H4 (cell line): ENCODE measurements at regions not wholly inside any gene's neighbourhood (a gene's known extent, or its start where the extent isn't known, plus 50 kb on each side); places are given as distances from the start of the nearest gene placed in this dataset.
A peak's percentile ranks its signal among the peaks of the same experiment; 100 is the strongest.
"Not testable (repeated sequence)": the region's sequence is repeated elsewhere in the genome, so short reads cannot be mapped to it uniquely, and the experiment has no call there.

Experiments used
- DNase-seq: peaks from one replicate; pipeline ENCODE4 v3.0.0-alpha.2; 2015; ENCODE audit warnings: low spot score

GRCh38 chr10:30560326-30560725 is 69.2 kb downstream of the LYZL2 start:
- DNase-seq, result no peak

DNA sequence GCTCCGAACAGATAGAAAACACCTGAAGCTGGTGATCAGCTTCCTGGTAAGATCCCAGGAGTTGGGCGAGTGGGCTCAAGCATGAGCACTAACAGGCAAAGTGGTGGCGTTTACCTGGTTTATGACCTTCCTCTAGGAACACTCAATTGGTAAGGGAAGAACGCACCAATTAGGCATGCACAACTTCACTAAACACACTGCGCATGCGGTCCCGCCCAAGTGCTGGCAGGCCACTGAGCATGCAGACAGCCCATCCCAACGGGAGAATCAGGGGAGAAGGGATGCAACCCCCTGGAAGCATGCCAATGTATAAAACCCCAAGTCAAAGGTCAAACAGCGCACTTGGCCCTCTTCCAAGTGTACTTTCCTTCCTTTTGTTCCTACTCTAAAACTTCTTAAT is 70.4 kb downstream of the LYZL2 start:
- no peak for DNase-seq

- no peak for DNase-seq
Measured at GRCh38 chr10:30558411-30558810, 71.1 kb downstream of the LYZL2 start.

GRCh38 chr10:30557884-30558283 is 71.7 kb downstream of the LYZL2 start:
- peak; percentile 24 for DNase-seq

- DNase-seq, result no peak
Measured at GRCh38 chr10:30556189-30556588, 73.4 kb downstream of the LYZL2 start.

DNA sequence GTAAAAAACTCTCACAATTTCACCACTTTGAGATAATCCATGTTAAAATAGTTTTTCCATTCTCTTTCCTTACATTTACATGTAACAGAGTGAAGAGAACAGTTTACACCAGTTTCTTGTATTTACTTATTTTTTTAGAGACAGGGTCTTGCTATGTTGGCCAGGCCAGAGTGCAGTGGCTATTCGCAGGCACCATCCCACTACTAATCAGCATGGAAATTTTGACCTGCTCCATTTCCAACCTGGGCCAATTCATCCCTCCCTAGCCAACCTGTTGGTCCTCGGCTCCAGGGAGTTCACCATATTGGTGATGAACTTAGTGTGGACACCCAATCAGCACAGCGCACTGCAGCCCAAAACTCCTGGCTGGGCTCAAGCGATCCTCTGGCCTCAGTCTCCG is 74.1 kb downstream of the LYZL2 start:
- no peak for DNase-seq

DNA sequence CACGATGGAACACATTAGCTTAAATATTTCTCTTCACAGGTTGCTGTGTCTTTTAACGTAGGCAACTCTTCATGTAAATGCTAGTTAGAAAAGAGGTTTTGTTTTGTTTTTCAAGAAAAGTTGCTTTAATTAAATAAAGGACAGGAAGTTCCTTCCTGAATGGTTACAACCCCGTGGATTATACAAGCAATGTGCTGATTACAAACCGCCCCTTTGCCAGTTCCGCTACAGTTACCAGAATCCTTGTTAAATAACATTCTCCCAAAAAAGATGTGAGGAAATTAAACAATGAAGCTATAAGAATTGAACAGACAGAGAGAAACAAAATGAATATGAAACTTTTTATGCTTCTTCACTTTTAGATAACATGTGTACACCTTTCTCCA is 75.1 kb downstream of the LYZL2 start:
- DNase-seq, result no peak

GRCh38 chr10:30553626-30554439 is 75.7 kb downstream of the LYZL2 start:
- peak; percentile 53 for DNase-seq

- no peak for DNase-seq
Measured at GRCh38 chr10:30553018-30553625, 76.4 kb downstream of the LYZL2 start.

DNA sequence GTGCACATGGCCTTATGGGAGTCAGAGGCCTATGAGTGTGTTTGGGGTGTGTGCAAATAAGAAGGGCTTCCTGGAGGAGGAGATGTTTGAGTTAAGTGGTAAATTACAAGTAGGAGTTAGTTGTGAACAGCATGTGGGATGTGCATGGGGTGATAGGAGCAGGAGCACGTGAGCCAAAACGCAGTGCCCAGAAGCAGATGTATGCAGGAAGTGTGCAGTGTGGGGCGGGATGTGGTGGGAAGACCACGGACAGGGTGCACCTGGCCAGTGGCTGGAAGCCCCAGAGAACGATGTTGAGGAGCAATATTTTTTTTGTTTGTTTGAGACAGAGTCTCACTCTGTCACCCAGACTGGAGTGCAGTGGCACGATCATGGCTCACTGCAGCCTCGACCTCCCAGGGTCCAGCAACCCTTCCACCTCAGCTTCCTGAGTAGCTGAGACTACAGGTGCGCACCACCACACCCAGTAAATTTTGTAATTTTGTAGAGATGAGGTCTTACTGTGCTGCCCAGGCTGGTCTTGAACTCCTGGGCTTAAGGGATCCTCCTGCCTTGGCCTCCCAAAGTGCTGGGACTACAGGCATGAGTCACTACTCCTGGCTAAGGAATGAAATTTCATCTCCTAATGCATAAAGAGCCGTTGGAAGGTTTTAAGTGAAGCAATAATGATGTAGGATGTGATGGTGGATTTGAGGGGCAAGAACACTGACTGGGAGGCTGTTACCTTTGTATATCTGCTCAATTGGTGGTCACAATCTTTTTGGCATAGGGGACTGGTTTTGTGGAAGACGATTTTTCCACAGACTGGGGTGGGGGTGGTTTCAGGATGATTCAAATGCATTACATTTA is 78.4 kb downstream of the LYZL2 start:
- no peak for DNase-seq

- DNase-seq, result not testable (repeated sequence)
Measured at GRCh38 chr10:30549134-30549687, 80.3 kb downstream of the LYZL2 start.

DNA sequence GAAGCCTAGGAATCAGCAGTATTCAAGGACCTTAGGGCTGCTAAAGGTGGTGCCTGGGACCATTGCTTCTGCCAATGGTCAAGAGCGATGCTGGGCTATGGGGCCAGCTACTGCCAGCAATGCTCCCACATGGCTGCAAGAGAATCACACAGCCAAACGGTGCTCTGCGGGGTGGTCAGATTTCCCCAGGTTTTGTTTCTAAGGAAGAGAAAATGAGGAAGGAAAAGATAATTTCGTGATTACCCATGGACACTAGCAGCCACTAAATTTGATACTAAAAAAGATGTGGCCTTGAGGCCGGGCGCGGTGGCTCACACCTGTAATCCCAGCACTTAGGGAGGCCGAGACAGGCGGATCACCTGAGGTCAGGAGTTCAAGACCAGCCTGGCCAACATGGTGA is 83.0 kb downstream of the LYZL2 start:
- DNase-seq, result no peak

DNA sequence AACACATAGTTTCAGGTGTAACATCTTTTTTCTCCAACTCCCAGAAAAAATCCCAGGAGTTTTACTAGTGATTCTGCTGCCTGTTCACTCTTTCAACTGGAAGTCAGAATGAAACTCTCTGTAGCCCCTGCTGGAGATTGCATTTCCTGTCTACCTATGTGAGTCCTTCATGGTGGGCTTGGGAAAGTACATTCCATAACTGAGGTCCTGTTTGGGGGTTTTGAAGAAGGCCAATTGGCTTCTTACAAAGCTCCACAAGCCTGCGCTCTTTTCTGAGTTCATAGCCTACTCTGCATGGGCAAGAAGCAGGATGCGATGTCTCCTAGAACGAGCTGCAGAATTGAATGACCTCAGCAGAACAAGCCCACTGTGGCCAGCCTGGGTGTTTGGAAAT is 86.7 kb downstream of the LYZL2 start:
- DNase-seq, result no peak

DNA sequence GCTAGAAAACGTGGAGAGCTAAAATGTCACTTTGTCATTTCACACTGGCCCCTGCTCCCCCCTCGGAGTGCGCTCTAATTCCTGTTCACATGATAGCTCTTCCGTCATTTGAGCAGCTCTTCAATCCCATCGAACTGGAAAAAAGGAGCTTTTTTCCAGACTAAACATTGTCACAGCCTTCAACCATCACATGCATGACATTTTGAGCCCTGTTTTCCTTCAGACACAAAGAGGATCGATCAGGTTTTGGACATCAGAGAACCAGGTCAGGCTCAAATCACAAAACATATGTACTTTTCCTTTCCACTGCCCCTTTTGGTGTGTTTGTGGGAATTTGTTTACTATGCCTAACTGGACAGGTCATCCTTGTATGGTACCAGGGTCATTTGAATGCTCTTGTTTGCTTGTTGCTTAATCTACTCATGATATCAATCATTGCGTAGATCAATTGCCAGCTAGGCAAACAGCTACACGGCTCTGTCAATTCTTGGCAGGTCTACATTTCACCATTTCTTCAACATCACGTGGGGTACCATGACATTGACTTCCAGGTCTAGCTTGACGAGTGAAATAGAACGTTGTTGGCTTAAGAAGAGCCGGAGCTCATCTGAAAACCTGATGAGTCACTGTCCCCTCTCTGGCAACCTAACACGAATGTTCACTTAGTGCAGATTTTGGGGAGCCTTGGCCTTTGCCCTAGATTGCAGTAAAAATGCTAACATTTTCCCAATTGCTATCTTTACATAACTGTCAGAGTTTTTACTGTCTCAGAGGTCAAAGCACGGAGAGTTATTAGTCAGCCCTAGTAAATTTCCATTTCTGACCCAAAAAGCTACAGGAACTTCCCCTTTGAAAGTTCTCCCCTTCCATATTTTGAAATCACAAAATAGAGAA is 87.3 kb downstream of the LYZL2 start:
- no peak for DNase-seq

DNA sequence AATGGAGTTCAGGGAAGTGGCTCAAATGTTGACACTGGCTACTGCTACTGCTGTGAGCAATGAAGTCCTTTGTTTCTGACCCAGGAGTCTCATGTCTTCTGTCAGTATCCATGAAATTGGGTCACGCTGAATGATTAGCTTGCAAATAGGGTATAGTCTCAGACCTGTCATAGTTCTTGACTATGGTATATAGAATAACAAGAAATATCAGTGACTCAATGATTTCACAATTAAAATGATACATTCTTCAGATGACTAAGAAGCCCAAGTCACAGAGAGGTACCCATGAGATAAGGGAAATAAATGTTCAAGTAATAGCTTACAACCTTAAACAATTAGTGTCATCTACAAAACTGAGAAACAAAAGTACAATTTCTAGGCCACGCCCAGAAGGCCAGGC is 89.3 kb downstream of the LYZL2 start:
- no peak for DNase-seq

DNA sequence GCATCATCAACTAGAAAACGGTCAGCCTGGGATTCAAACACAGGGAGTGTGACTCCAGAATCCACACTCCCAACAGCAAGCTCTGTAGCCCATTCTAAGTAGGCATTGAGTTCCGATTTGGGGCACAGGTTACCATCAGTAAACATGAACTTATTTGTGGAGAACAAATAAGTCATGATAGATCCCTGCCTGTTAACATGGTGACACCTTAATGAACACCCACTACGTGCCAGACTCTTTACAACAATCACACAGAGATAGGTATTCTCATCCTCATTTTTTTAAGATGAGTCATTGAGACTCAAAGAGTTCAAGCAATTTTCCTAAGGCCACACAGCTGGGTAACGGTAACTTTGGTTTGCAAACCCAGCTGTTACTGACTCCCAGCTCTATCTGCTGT is 91.5 kb downstream of the LYZL2 start:
- no peak for DNase-seq

DNA sequence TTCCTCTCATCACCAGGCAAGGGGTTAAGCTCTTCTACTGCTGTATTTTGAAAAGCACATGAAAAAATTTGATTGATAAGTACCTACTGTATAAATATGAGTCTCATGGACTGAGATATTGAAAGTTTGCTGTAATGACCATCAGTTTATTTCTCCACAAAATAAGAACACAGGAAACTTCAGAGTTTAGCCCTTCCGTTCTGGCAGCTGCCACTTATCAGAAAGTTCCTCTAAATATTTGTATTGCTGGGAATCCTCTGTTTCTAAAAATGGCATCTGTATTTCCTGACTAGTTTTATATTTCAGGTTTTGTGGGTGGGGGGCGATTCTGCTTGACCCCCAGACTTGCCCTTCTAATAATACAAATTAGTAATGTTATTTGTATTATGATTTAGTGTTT is 92.0 kb downstream of the LYZL2 start:
- DNase-seq, result no peak

GRCh38 chr10:30537158-30537557 is 92.4 kb downstream of the LYZL2 start:
- not testable (repeated sequence) for DNase-seq

GRCh38 chr10:30536578-30536977 is 93.0 kb downstream of the LYZL2 start:
- DNase-seq, result no peak

- no peak for DNase-seq
Measured at GRCh38 chr10:30535677-30536076, 93.9 kb downstream of the LYZL2 start.

DNA sequence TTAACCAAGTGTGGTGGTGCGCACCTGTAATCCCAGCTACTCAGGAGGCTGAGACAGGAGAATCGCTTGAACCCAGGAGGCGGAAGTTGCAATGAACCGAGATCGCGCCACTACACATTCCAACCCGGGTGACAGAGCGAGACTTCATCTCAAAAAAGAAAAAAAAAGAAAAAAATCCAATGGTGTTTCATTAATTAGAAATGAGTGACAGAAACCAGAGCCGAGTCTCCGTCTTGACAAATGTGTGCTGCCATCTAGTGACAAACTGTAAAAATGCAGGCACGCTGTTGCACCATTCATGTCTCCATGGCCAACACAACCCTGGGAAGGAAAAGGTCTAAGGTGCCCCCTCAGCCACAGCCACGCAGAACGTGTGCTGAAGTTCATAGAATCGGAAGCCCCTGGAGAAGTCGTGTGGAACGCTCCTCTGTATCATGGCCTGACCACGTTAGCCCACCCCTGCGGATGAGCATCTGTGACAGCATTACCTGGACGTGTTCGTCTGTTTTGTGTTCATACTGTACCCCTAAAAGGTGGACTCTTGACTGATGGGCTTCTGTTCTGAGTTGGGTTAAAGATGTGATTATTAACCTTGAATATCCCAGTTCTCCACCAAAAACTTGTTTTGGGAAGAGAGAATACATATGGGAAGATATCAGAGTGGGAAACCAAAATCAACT is 94.9 kb downstream of the LYZL2 start:
- peak; percentile 47 for DNase-seq
